Neural cell (in vitro differentiated cells): ENCODE measurements at regions not wholly inside any gene's neighbourhood (a gene's known extent, or its start where the extent isn't known, plus 50 kb on each side); places are given as distances from the start of the nearest gene placed in this dataset.
"Not testable (repeated sequence)": the region's sequence is repeated elsewhere in the genome, so short reads cannot be mapped to it uniquely, and the experiment has no call there.

Experiments
- H2AFZ ChIP-seq: fragments of 200-600, 300-800 bp; sonication (generic), shearing (Covaris generic); 2 replicates; pipeline ENCODE4 v1.6.0; 2014; ENCODE audit warnings: low read depth, mild to moderate bottlenecking, antibody characterized with exemption, low read length, moderate library complexity
- H3F3A ChIP-seq: fragments of 200-600 bp; shearing (Covaris generic); 2 replicates; pipeline ENCODE4 v1.6.1; 2016; ENCODE audit warnings: mild to moderate bottlenecking, moderate library complexity, mixed read lengths, antibody characterized with exemption, low read length; ENCODE audit not compliant: insufficient read depth, poor library complexity, severe bottlenecking
- H3K27ac ChIP-seq: fragments of 200-600, 300-800 bp; sonication (generic), shearing (Covaris generic); 2 replicates; pipeline ENCODE4 v1.5.1; 2014; ENCODE audit warnings: mild to moderate bottlenecking, low read length, moderate library complexity
- H3K27me3 ChIP-seq: fragments of 300-800, 200-600 bp; sonication (generic), shearing (Covaris generic); 2 replicates; pipeline ENCODE4 v1.6.0; 2014; ENCODE audit warnings: mild to moderate bottlenecking, low read depth, low read length, moderate library complexity; ENCODE audit not compliant: insufficient read depth
- H3K36me3 ChIP-seq: fragments of 300-800, 200-600 bp; sonication (generic), shearing (Covaris generic); 2 replicates; pipeline ENCODE4 v1.5.1; 2014; ENCODE audit warnings: mild to moderate bottlenecking, antibody characterized with exemption, low read length, moderate library complexity; ENCODE audit not compliant: insufficient read depth
- H3K4me2 ChIP-seq: fragments of 300-800, 200-600 bp; sonication (generic), shearing (Covaris generic); 2 replicates; pipeline ENCODE4 v1.6.0; 2014; ENCODE audit warnings: mild to moderate bottlenecking, low read length
- H3K4me3 ChIP-seq: fragments of 300-800, 200-600 bp; sonication (generic), shearing (Covaris generic); 2 replicates; pipeline ENCODE4 v1.5.1; 2014; ENCODE audit warnings: mild to moderate bottlenecking, low read length, moderate library complexity
- H3K79me2 ChIP-seq: fragments of 200-600 bp; shearing (Covaris generic); replicated peaks from 2 replicates; pipeline ENCODE4 v1.6.0; 2014; ENCODE audit warnings: mild to moderate bottlenecking, low read length, moderate library complexity; ENCODE audit not compliant: insufficient read depth
- H3K9ac ChIP-seq: fragments of 300-800, 200-600 bp; sonication (generic), shearing (Covaris generic); 2 replicates; pipeline ENCODE4 v1.6.1; 2016; ENCODE audit warnings: mild to moderate bottlenecking, low read length, mixed read lengths
- H3K9me2 ChIP-seq: fragments of 200-600 bp; shearing (Covaris generic); 2 replicates; pipeline ENCODE4 v1.6.1; 2016; ENCODE audit warnings: mild to moderate bottlenecking, low read length, mixed read lengths; ENCODE audit not compliant: insufficient read depth
- H3K9me3 ChIP-seq: fragments of 200-600, 300-800 bp; sonication (generic), shearing (Covaris generic); 2 replicates; pipeline ENCODE4 v1.6.1; 2016; ENCODE audit warnings: mild to moderate bottlenecking, mixed run types, low read length, moderate library complexity, mixed read lengths
- H4K20me1 ChIP-seq: fragments of 200-600 bp; shearing (Covaris generic); 2 replicates; pipeline ENCODE4 v1.6.1; 2016; ENCODE audit warnings: mild to moderate bottlenecking, mixed run types; ENCODE audit not compliant: insufficient read depth
- EP300 ChIP-seq: fragments of 450-650 bp; conservative IDR thresholded peaks from 2 replicates; pipeline ENCODE4 v1.6.1; 2014; ENCODE audit warnings: antibody characterized with exemption, mild to moderate bottlenecking, moderate library complexity; ENCODE audit not compliant: poor library complexity, severe bottlenecking
- EZH2 ChIP-seq: fragments of 200-600, 300-800 bp; shearing (Covaris generic), sonication (generic); IDR thresholded peaks from 2 replicates; pipeline ENCODE4 v1.6.1; 2014; ENCODE audit warnings: antibody characterized with exemption, low read length, borderline replicate concordance, mild to moderate bottlenecking; ENCODE audit not compliant: insufficient read depth, poor library complexity, severe bottlenecking
- MXI1 ChIP-seq: fragments of 450-650 bp; conservative IDR thresholded peaks from 2 replicates; pipeline ENCODE4 v1.6.1; 2014; ENCODE audit warnings: antibody characterized with exemption, mild to moderate bottlenecking; ENCODE audit not compliant: poor library complexity, severe bottlenecking
- POLR2AphosphoS5 ChIP-seq: IDR thresholded peaks from 2 replicates; pipeline ENCODE4 v1.6.1; 2012
- RAD21 ChIP-seq: fragments of 450-650 bp; conservative IDR thresholded peaks from 2 replicates; pipeline ENCODE4 v1.6.1; 2014; ENCODE audit warnings: antibody characterized with exemption, mild to moderate bottlenecking, moderate library complexity
- SMC3 ChIP-seq: fragments of 450-650 bp; conservative IDR thresholded peaks from 2 replicates; pipeline ENCODE4 v1.6.1; 2014; ENCODE audit warnings: antibody characterized with exemption, mild to moderate bottlenecking, moderate library complexity; ENCODE audit not compliant: poor library complexity
- TAF1 ChIP-seq: IDR thresholded peaks from 2 replicates; pipeline ENCODE4 v1.6.1; 2012; ENCODE audit warnings: low read depth
- TF ChIP-seq, protein P1 (sequence below): IDR thresholded peaks from 2 replicates; pipeline ENCODE4 v1.6.1; 2012; ENCODE audit warnings: borderline replicate concordance
- TF ChIP-seq, protein P2 (sequence below): fragments of 450-650 bp; IDR thresholded peaks from 2 replicates; pipeline ENCODE4 v1.5.1; 2014; ENCODE audit warnings: antibody characterized with exemption, mild to moderate bottlenecking, moderate library complexity; ENCODE audit not compliant: poor library complexity, severe bottlenecking

DNA sequence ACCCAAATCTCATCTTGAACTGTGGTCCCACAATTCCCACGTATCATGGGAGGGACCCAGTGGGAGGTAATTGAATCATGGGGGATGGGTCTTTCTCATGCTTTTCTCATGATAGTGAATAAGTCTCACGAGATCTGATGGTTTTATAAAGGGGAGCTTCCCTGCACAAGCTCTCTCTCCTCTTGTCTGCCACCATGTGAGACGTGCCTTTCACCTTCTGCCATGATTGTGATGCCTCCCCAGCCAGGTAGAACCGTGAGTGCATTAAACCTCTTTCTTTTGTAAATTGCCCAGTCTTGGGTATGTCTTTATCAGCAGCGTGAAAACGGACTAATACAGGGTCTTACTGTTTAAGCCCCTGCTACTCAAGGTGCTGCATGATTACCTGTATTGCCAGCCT is 98.8 kb upstream of the PDHA1 start:
- not testable (repeated sequence) for H2AFZ ChIP-seq, H3K79me2 ChIP-seq, H3K9me3 ChIP-seq, H3K9ac ChIP-seq, H3K27ac ChIP-seq, H4K20me1 ChIP-seq, H3K27me3 ChIP-seq, H3K9me2 ChIP-seq, H3K36me3 ChIP-seq, H3K4me3 ChIP-seq, H3F3A ChIP-seq, H3K4me2 ChIP-seq

DNA sequence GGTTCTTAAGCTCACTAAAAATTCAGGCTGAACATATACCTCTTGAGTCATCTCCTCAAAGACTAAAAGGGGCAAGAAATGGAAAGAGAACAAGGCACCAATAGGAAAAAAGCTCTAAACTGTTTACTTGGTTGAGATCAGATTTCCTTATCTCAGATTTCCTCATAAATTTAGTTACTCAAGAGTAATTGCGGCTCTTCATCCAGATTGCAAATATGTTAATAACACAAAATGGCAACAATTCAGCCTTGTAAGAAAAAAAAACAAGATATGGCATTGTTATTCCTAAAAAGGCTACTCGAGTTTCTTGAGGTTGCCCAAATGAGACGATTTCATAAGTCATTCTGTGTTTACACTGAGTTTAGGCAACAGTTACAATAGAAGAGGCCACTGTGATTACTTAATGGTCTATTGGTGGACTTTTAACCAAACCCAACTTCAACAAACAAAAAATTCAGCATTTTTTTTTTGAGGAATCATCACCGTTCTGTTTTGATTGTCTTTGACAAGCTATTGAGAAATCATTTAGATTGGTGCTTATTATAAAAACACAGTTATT is 97.9 kb upstream of the PDHA1 start:
- no peaks in the 10 kb centered on the region for H3K27me3 ChIP-seq
- no peak for TF ChIP-seq POLR2AphosphoS5
- no peak for TF ChIP-seq TAF1
- TF ChIP-seq EP300 = no peak
- TF ChIP-seq EZH2 = no peak
- no peak for TF ChIP-seq SMC3
- TF ChIP-seq, protein P1, sequence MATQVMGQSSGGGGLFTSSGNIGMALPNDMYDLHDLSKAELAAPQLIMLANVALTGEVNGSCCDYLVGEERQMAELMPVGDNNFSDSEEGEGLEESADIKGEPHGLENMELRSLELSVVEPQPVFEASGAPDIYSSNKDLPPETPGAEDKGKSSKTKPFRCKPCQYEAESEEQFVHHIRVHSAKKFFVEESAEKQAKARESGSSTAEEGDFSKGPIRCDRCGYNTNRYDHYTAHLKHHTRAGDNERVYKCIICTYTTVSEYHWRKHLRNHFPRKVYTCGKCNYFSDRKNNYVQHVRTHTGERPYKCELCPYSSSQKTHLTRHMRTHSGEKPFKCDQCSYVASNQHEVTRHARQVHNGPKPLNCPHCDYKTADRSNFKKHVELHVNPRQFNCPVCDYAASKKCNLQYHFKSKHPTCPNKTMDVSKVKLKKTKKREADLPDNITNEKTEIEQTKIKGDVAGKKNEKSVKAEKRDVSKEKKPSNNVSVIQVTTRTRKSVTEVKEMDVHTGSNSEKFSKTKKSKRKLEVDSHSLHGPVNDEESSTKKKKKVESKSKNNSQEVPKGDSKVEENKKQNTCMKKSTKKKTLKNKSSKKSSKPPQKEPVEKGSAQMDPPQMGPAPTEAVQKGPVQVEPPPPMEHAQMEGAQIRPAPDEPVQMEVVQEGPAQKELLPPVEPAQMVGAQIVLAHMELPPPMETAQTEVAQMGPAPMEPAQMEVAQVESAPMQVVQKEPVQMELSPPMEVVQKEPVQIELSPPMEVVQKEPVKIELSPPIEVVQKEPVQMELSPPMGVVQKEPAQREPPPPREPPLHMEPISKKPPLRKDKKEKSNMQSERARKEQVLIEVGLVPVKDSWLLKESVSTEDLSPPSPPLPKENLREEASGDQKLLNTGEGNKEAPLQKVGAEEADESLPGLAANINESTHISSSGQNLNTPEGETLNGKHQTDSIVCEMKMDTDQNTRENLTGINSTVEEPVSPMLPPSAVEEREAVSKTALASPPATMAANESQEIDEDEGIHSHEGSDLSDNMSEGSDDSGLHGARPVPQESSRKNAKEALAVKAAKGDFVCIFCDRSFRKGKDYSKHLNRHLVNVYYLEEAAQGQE = no peak
- TF ChIP-seq MXI1 = no peak
- TF ChIP-seq, protein P2, sequence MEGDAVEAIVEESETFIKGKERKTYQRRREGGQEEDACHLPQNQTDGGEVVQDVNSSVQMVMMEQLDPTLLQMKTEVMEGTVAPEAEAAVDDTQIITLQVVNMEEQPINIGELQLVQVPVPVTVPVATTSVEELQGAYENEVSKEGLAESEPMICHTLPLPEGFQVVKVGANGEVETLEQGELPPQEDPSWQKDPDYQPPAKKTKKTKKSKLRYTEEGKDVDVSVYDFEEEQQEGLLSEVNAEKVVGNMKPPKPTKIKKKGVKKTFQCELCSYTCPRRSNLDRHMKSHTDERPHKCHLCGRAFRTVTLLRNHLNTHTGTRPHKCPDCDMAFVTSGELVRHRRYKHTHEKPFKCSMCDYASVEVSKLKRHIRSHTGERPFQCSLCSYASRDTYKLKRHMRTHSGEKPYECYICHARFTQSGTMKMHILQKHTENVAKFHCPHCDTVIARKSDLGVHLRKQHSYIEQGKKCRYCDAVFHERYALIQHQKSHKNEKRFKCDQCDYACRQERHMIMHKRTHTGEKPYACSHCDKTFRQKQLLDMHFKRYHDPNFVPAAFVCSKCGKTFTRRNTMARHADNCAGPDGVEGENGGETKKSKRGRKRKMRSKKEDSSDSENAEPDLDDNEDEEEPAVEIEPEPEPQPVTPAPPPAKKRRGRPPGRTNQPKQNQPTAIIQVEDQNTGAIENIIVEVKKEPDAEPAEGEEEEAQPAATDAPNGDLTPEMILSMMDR = no peak
- TF ChIP-seq RAD21 = no peak
- H3K79me2 ChIP-seq = no peaks in the 10 kb centered on the region

GRCh38 chrX:19256986-19257385 is 86.7 kb upstream of the PDHA1 start:
- Histone ChIP-seq H3K27me3 (no peaks in the 10 kb centered on the region), H3K27ac (no peak overlapping the region), H3K9me3 (no peaks in the 10 kb centered on the region), H3F3A (no peaks in the 10 kb centered on the region), H3K36me3 (no peaks in the 10 kb centered on the region), H3K9ac (no peak overlapping the region), H3K4me2 (no peak overlapping the region), H3K4me3 (no peak overlapping the region), H4K20me1 (no peaks in the 10 kb centered on the region), H3K79me2 (no peaks in the 10 kb centered on the region), H2AFZ (no peak overlapping the region), H3K9me2 (no peaks in the 10 kb centered on the region)
- TF ChIP-seq POLR2AphosphoS5 = no peak

More for the DNA sequence above, 97.9 kb upstream of the PDHA1 start:
- Histone ChIP-seq H3K27ac (no peak overlapping the region), H3K9ac (no peak overlapping the region), H4K20me1 (no peaks in the 10 kb centered on the region), H3K9me3 (no peaks in the 10 kb centered on the region), H3K9me2 (no peaks in the 10 kb centered on the region), H3K4me2 (no peak overlapping the region), H3K4me3 (no peak overlapping the region), H2AFZ (no peak overlapping the region), H3K36me3 (no peaks in the 10 kb centered on the region), H3F3A (no peaks in the 10 kb centered on the region)

DNA sequence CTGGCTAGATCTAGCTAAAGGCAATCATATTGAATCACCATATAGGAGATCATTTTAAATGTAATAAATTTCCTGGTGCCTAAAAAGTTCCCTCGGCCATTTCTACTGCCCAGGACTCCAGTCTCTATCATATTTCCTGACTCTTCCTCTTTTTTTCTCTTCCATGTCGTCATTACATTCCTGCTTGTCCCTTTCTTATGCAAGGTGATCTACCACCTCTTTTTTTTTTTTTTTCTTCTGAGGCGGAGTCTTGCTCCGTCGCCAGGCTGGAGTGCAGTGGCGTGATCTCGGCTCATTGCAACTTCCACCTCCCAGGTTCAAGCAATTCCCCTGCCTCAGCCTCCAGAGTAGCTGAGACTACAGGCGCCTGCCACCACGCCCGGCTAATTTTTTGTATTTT is 82.7 kb upstream of the PDHA1 start:
- H3K27me3 ChIP-seq, H4K20me1 ChIP-seq, H3K4me2 ChIP-seq, H3F3A ChIP-seq, H3K4me3 ChIP-seq, H3K9me2 ChIP-seq, H3K79me2 ChIP-seq, H3K36me3 ChIP-seq, H2AFZ ChIP-seq, H3K9me3 ChIP-seq, H3K27ac ChIP-seq, H3K9ac ChIP-seq: not testable (repeated sequence)
